Stimulated activated CD8-positive, alpha-beta memory T cell treated with anti-CD3 and anti-CD28 coated beads, Interleukin-7, amount 100 ng/mL, for 48 hours (primary cell): ENCODE measurements at regions not wholly inside any gene's neighbourhood (a gene's known extent, or its start where the extent isn't known, plus 50 kb on each side); places are given as distances from the start of the nearest gene placed in this dataset.

ENCODE experiments used
- DNase-seq, 2 donors: peaks; one replicate each; pipeline ENCODE4 v3.0.0-alpha.2; 2020; ENCODE audit warnings: low read depth in 1 of 2; ENCODE audit errors: extremely low read depth in 1 of 2

- no peak for DNase-seq
Observed at GRCh38 chr2:43109261-43109743, 117.1 kb downstream of the ZFP36L2 start.

- no peak for DNase-seq
Observed at GRCh38 chr2:43107679-43108078, 118.7 kb downstream of the ZFP36L2 start.

GRCh38 chr2:43106559-43107527 lies 119.6 kb downstream of the ZFP36L2 start:
- no peak for DNase-seq

GRCh38 chr2:43105586-43106558 lies 120.5 kb downstream of the ZFP36L2 start:
- no peak for DNase-seq

- DNase-seq, result no peak
Observed at GRCh38 chr2:43104763-43105162, 121.6 kb downstream of the ZFP36L2 start.

GRCh38 chr2:43104106-43104505 lies 122.3 kb downstream of the ZFP36L2 start:
- DNase-seq, result no peak

- no peak for DNase-seq
Observed at GRCh38 chr2:43103093-43103404, 123.4 kb downstream of the ZFP36L2 start.

- DNase-seq, result no peak
Observed at GRCh38 chr2:43102366-43103092, 123.9 kb downstream of the ZFP36L2 start.

- DNase-seq, result no peak
Observed at GRCh38 chr2:43101751-43102150, 124.7 kb downstream of the ZFP36L2 start.

- no peak for DNase-seq
Observed at GRCh38 chr2:43100883-43101662, 125.3 kb downstream of the ZFP36L2 start.

GRCh38 chr2:43100362-43100882 lies 126.0 kb downstream of the ZFP36L2 start:
- DNase-seq, result no peak

GRCh38 chr2:43099797-43100196 lies 126.6 kb downstream of the ZFP36L2 start:
- DNase-seq, result no peak

- no peak for DNase-seq
Observed at GRCh38 chr2:43098539-43098938, 127.9 kb downstream of the ZFP36L2 start.

GRCh38 chr2:43097644-43098408 lies 128.6 kb downstream of the ZFP36L2 start:
- no peak for DNase-seq

- no peak for DNase-seq
Observed at GRCh38 chr2:43095533-43096295, 130.7 kb downstream of the ZFP36L2 start.

GRCh38 chr2:43092520-43093179 lies 133.8 kb downstream of the ZFP36L2 start:
- DNase-seq, result no peak

- DNase-seq, result no peak
Observed at GRCh38 chr2:43090317-43090716, 136.1 kb downstream of the ZFP36L2 start.
